ENCODE measurements at regions not wholly inside any gene's neighbourhood (a gene's known extent, or its start where the extent isn't known, plus 50 kb on each side); places are given as distances from the start of the nearest gene placed in this dataset.
"Not testable (repeated sequence)": the region's sequence is repeated elsewhere in the genome, so short reads cannot be mapped to it uniquely, and the experiment has no call there.

- H3K4me3 ChIP-seq (ENCODE audit: low read depth, low read length); DNase-seq (ENCODE audit: low read depth): not testable (repeated sequence)
Measured at GRCh38 chr15:21357056-21357455, 83.2 kb downstream of the POTEB3 start.

DNA sequence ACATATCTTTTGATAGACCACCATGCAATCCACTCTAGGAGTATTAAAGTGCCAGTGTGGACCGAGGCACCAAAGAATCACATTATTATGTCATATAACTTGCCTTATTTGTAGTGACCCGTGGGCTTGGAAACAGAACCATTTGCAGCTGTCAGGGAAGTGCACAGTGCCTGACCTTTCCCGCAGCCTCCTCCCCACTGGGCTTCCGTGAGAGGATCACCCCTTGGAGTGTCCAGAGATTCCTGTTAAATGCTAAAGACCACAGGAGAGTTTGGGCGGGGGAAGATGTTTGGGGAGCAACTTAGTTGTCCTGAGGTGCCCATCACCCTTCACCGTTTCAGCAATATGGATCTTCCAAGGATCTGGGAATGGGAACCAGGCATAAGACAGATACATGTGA is 84.4 kb downstream of the POTEB3 start:
- not testable (repeated sequence) for H3K4me3 ChIP-seq (ENCODE audit: low read depth, low read length); DNase-seq (ENCODE audit: low read depth)

DNA sequence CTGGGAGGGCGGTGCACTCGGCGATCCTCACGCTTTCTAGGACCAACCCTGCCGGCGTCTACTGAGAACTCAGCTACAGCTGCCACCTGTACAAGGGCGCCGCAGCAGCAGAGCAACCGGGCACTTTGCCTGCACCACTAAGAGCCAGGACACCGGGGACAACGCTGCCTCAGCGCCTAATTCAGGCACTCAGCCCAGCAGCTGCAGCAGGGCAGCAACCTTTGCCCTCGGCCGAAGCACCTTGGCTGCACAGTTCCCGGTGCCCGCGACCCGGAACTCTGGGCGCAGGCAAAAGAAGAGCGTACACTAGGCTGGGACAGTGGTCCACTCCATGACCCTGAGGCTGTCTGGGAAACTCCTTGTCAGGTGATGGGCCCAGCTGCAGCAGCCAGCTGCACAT is 85.7 kb downstream of the POTEB3 start:
- H3K4me3 ChIP-seq (ENCODE audit: low read depth, low read length) = not testable (repeated sequence)

DNA sequence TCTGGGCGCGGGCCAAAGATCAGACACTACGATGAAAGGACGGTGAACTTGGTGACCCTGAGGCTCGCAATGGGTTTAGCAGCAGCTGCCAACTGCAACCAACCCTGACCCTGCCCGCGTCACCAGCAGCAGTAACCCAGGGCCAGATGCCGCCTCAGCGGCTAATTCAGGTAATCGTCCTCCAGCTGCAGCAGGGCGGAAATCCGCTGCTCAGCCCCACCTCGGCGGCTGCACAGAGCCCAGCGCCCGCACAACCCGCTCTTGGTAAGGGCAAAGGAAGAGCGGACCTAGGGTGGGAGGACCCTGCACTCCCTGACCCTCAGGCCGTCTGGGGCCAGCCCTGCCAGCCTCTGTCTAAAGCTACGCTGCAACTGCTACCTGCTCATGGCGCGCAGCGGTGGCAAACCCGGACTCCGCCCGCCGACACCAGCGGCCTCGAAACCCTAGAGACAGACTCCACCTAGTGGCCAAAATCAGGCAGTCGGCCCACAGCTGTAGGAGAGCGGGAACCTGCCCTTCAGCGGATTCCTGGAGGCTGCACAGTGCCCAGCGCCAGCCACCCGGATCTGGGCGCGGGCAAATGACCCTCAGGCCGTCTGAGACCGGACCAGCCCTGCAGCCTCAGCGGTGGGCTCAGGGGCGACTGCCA is 87.5 kb downstream of the POTEB3 start:
- H3K4me3 ChIP-seq (ENCODE audit: low read depth, low read length); DNase-seq (ENCODE audit: low read depth): not testable (repeated sequence)

More for the DNA sequence above, 85.7 kb downstream of the POTEB3 start:
- DNase-seq (ENCODE audit: low read depth) = not testable (repeated sequence)

GRCh38 chr15:21344960-21345359 is 95.3 kb downstream of the POTEB3 start:
- DNase-seq (ENCODE audit: low read depth); H3K4me3 ChIP-seq (ENCODE audit: low read depth, low read length): not testable (repeated sequence)

- not testable (repeated sequence) for H3K4me3 ChIP-seq (ENCODE audit: low read depth, low read length); DNase-seq (ENCODE audit: low read depth)
Measured at GRCh38 chr15:21344500-21344899, 95.8 kb downstream of the POTEB3 start.

- H3K4me3 ChIP-seq (ENCODE audit: low read depth, low read length); DNase-seq (ENCODE audit: low read depth): not testable (repeated sequence)
Measured at GRCh38 chr15:21337028-21337427, 103.3 kb downstream of the POTEB3 start.

DNA sequence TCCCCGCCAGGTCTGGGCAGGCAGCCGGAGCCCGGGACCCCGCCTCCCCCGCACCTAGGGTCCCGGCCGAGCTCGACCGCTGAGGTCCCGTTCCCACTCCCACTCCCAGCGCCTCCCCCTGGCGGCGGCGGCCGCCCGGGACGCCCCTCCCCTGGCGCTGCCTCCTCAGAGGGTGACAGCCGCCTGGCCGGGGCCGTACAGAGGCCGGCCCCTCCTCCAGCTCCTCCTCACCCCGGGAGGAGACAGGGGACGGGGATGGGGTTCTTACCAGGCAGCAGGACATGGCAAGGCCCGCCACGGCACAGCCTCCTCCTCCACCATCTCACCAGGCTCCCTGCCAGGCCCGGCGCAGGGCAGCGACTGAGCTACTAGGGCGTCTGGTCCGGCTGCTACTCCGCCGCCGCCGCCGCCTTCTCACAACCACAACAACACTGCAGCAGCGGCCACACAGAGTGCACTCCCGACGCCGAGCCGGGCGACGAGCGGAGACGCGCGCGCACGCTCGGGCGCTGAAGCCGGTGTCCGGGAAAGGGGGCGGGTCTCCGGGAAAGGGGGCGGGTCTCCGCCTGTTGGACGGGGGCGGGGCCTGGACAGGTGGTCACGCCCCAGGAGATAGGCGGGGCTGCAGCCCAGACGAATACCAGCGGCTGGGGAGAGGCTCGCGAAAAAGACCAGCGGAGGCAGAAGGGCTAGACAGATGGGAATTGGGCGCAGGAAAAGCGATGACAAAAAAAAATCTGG is 115.4 kb downstream of the POTEB3 start:
- not testable (repeated sequence) for DNase-seq (ENCODE audit: low read depth); H3K4me3 ChIP-seq (ENCODE audit: low read depth, low read length)

- not testable (repeated sequence) for DNase-seq (ENCODE audit: low read depth); H3K4me3 ChIP-seq (ENCODE audit: low read depth, low read length)
Measured at GRCh38 chr15:21284353-21284752, 155.9 kb downstream of the POTEB3 start.

GRCh38 chr15:21283210-21283609 is 157.1 kb downstream of the POTEB3 start:
- not testable (repeated sequence) for DNase-seq (ENCODE audit: low read depth); H3K4me3 ChIP-seq (ENCODE audit: low read depth, low read length)

- not testable (repeated sequence) for DNase-seq (ENCODE audit: low read depth); H3K4me3 ChIP-seq (ENCODE audit: low read depth, low read length)
Measured at GRCh38 chr15:21280272-21280671, 160.0 kb downstream of the POTEB3 start.

DNA sequence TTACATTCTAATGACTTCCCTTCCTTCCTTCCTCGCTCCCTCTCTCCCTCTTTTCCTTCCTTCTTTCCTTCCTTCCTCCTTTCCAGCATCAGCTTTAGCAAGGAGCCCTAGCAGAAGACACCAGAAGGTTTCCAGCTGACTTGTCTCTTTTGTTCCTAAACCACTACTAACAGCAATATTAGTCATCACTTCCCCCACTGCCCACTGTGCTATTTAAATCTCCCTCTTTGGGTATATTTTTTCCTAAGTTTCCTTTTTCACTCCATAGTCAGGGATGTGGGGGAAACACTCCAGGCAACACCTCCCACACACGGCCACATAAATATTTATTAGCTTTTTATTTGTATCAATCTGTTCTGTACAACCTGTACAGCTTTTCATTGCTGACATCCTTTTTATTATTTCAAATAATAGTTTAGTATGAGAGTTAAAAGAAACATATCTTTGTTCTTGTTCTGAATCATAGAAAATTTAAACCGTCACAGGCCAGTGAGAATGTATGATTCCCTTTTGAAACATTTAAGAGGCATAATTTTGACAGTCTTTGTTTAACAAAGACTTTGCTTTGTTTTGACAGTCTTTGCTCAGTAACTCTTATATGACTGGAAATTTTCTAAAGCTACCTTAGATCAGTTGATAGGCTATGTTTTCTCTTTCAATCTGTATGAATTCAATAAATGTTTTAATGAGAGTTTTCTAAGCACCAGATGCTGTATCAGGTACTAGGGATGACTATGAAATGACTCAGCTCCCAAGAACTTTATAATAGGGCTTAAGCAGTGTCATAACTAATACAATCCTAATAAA is 167.9 kb downstream of the POTEB3 start:
- DNase-seq (ENCODE audit: low read depth) = peak; percentile 40
- H3K4me3 ChIP-seq (ENCODE audit: low read depth, low read length) = not testable (repeated sequence)

DNA sequence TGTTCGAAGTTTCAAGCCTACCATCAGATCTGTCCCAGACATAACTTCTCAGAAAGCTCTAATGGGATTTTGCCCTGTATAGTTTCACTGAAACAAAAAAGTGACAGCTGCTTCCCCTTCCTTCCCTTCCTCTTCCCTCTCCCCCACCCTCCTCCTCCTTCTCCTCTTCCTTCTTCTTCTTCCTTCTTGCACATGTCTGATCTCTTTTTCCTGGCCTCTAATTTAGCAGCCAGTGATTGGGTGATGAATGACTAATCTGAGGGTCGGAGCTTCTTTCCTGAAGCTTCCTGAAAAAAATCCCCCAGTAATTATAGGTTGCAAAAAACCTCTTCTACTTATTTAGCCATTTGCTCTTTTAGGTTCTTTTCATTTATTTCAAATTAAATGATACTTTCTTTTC is 168.7 kb downstream of the POTEB3 start:
- no peak overlapping the region for H3K4me3 ChIP-seq (ENCODE audit: low read depth, low read length)
- no peak for DNase-seq (ENCODE audit: low read depth)
- TF ChIP-seq POLR2A (IDR thresholded peaks at IDR 0.05; ENCODE audit: extremely low read depth, insufficient read length) = no peak
- TF ChIP-seq MYC (IDR thresholded peaks at IDR 0.05; ENCODE audit: low read depth, low read length) = no peak
- no peak for TF ChIP-seq MAX (IDR thresholded peaks at IDR 0.05; ENCODE audit: low read depth, low read length)
- TF ChIP-seq CTCF (IDR thresholded peaks at IDR 0.05; ENCODE audit: low read depth, low read length) = no peak

Measured in NB4 (cell line).